ENCODE measurements at regions not wholly inside any gene's neighbourhood (a gene's known extent, or its start where the extent isn't known, plus 50 kb on each side); places are given as distances from the start of the nearest gene placed in this dataset.

GRCh38 chr2:184472481-184472880, 125.8 kb upstream of the ZNF804A start:
- ATAC-seq (peak; percentile 32), DNase-seq (ENCODE audit: low spot score) (no peak)
- intact Hi-C loops (cut with DNase I): no loop called here

DNA sequence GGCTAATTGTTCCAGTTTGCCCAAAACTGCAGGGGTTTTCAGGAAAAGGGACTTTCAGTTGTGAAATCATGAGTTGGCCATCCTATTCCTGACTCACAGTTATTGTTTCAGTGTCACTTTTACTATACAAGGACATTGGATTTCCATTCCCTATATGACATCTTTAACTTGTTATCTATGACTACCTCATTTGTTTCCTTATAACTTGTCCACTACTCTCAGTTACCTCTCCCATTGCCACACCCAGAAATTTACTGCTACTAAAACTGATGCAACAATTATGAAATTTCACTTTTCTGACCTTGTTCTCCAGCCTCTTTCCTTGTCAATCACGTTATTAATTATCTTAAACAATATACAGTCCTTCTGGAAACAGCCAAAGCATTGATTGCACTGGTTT, 116.5 kb upstream of the ZNF804A start:
- DNase-seq (ENCODE audit: low spot score): no peak
- intact Hi-C loops (cut with DNase I): no loop called here
- no peak for ATAC-seq

- no peak for ATAC-seq
- intact Hi-C loops (cut with DNase I): loop anchor here (10.0 kb wide), 1 partner anchor 54 kb away; no protein-coding TSS in a partner anchor
- DNase-seq (ENCODE audit: low spot score): no peak
These were observed 99.4 kb upstream of the ZNF804A start for GRCh38 chr2:184498936-184499335.

DNA sequence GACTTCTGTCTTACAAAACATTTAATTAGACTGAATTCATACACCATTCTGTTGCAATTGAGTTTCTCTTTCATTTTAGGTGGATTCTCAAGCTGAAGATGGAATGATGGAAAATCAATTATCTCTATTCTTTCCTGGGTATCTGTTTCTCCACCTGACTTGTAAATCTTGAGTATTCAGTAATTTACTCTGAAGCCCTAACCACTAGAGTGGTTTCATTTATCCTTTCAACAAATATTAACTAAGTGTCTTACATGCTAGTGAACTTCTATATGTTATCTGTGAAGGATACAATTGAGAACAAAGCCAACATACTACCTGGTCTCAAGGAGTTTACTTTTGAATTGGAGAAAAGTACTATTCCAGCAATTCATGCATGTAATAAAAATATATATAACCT, 94.1 kb upstream of the ZNF804A start:
- ATAC-seq: no peak
- intact Hi-C loops (cut with DNase I): no loop called here
- no peak for DNase-seq (ENCODE audit: low spot score)

DNA sequence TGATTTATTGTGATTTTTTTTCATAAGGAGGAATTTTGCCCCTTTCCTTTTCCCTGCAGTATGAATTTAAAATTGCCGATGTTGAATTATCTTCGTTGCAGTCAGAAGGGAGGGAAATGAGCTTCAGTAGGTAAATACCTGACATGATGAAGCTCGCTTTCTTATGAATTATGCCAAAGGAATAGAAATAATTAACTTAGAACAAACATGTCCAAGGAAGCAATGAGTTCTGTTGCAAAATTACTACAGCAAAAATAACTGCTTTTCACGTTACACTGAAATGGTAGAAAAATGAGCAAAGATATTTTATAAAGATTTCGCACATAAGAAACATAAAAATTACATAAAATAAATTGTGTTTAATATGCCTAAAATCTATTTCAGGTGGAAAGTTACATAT, 91.1 kb upstream of the ZNF804A start:
- ATAC-seq (no peak), DNase-seq (ENCODE audit: low spot score) (no peak)
- intact Hi-C loops (cut with DNase I): no loop called here

DNA sequence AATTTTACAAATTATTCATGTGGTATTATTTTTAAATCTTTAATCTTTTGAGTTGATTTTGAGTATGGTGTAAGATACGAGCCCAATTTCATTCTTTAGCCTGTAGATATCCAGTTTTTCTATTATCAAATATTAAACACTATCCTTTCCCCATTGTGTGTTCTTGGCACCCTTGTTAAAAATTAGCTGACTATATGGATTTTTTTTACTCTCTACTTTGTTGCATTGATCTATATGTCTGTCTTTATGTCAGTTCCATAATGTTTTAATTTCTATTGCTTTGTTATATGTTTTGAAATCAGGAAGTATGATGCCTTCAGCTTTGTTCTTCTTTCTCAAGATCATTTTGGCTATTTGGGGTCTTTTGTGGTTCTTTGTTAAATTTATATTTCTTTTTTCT, 80.9 kb upstream of the ZNF804A start:
- DNase-seq (ENCODE audit: low spot score) (no peak), ATAC-seq (no peak)
- intact Hi-C loops (cut with DNase I): no loop called here

- DNase-seq (ENCODE audit: low spot score): no peak
- no peak for ATAC-seq
- intact Hi-C loops (cut with DNase I): no loop called here
These were observed 77.9 kb upstream of the ZNF804A start for GRCh38 chr2:184520441-184520840.

GRCh38 chr2:184523732-184524131, 74.6 kb upstream of the ZNF804A start:
- no peak for DNase-seq (ENCODE audit: low spot score)
- ATAC-seq: peak; percentile 15
- intact Hi-C loops (cut with DNase I): no loop called here

- ATAC-seq: no peak
- intact Hi-C loops (cut with DNase I): no loop called here
- no peak for DNase-seq (ENCODE audit: low spot score)
These were observed 73.6 kb upstream of the ZNF804A start for GRCh38 chr2:184524551-184525382.

DNA sequence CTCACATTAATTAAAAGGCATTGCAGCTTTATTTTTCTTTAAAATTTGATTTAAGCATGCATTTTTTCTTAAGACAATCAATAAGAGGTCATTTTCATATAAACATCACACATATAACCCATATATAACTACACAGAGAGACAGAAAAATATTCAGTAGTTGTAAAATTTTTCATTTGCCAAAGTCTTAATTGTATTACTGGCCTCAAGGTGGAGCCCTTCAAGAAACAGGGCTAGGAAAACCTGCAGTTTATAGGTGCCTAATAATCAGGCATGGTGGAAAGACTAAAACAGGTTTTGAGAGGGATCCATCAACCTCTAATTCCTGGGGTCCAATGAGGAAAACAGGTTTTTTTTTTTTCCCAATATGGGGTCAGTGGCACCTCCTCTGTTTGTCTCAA, 71.3 kb upstream of the ZNF804A start:
- DNase-seq (ENCODE audit: low spot score): no peak
- intact Hi-C loops (cut with DNase I): no loop called here
- no peak for ATAC-seq

DNA sequence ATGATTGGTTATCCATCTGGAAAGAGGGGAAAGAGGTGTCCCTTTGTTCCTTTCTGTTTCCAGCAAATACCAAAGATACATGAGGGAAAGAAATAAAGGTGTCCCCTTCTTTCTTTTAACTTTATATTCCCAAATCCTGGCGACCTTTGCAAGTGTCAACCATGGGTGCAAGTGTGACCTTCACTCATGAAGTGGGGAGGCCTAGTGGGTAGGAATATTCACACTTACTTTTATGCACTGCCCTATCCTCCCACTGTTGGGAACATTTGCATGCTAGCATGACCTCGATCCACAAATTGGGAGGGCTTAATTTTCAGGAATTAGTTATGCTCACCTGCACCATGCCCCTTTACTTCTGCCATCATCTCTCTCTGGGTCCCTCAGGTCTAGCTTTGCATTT, 70.2 kb upstream of the ZNF804A start:
- no peak for ATAC-seq
- intact Hi-C loops (cut with DNase I): no loop called here
- no peak for DNase-seq (ENCODE audit: low spot score)

DNA sequence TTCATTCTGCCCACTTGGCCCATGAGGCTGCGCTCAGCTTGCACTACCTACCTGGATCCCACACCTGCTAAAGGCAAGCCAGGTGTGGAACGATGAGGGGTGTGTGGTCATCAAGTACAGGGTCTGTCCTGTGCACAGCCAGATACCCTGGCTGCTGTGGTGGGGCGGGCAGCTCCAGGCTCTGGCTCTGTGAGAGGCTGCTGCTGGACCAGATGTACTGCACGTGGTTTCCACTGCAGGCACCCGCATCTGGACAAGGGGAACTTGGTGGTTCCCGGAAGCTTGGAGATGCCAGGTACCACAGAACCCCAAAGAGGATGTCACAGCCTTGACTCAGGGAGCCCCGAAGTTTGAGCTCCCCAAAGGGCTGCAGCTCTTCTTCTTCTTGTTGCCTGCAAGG, 68.1 kb upstream of the ZNF804A start:
- DNase-seq (ENCODE audit: low spot score): no peak
- intact Hi-C loops (cut with DNase I): no loop called here
- ATAC-seq: no peak

DNA sequence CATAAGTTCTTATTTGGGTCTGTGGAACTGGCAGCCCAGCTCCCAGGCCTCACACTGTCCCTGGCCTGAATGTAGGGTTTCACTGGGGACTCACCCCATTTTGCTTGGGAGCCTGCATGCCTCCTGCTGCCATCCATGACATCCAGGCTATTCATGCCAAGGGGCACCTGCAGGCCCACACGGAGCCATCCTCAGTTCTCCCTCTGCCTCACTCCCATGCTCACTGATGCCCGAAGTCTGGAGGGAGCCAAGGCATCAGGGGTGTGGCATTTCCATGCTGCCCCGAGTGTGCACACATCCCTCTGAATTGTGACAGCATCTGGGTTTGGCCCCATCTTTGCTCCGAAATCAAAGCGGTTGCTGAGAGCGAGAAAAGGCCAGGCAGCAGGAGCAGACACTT, 67.4 kb upstream of the ZNF804A start:
- no peak for DNase-seq (ENCODE audit: low spot score)
- intact Hi-C loops (cut with DNase I): no loop called here
- ATAC-seq: no peak

- intact Hi-C loops (cut with DNase I): no loop called here
- DNase-seq (ENCODE audit: low spot score): no peak
- no peak for ATAC-seq
These were observed 65.8 kb upstream of the ZNF804A start for GRCh38 chr2:184532551-184532950.

- DNase-seq (ENCODE audit: low spot score): no peak
- no peak for ATAC-seq
- intact Hi-C loops (cut with DNase I): no loop called here
These were observed 63.3 kb upstream of the ZNF804A start for GRCh38 chr2:184534986-184535385.

GRCh38 chr2:184540246-184540789, 58.0 kb upstream of the ZNF804A start:
- intact Hi-C loops (cut with DNase I): no loop called here
- no peak for ATAC-seq
- no peak for DNase-seq (ENCODE audit: low spot score)

- intact Hi-C loops (cut with DNase I): no loop called here
- no peak for ATAC-seq
- DNase-seq (ENCODE audit: low spot score): no peak
These were observed 56.7 kb upstream of the ZNF804A start for GRCh38 chr2:184541591-184541990.

- no peak for DNase-seq (ENCODE audit: low spot score)
- ATAC-seq: no peak
- intact Hi-C loops (cut with DNase I): no loop called here
These were observed 54.5 kb upstream of the ZNF804A start for GRCh38 chr2:184543832-184544231.

Data from sciatic nerve (tissue), 2 donors.